Rectal smooth muscle tissue (tissue), 1 donor: ENCODE measurements at regions not wholly inside any gene's neighbourhood (a gene's known extent, or its start where the extent isn't known, plus 50 kb on each side); places are given as distances from the start of the nearest gene placed in this dataset.

Source experiments
- H3K27ac ChIP-seq: one replicate; pipeline ENCODE4 v1.7.0; 2013; ENCODE audit warnings: low read depth, low read length, inconsistent platforms
- H3K27me3 ChIP-seq: one replicate; pipeline ENCODE4 v1.7.0; 2013; ENCODE audit warnings: low read length; ENCODE audit not compliant: control insufficient read depth, insufficient read depth
- H3K36me3 ChIP-seq: one replicate; pipeline ENCODE4 v1.7.0; 2013; ENCODE audit warnings: low read length; ENCODE audit not compliant: control insufficient read depth, insufficient read depth
- H3K4me1 ChIP-seq: one replicate; pipeline ENCODE4 v1.7.0; 2013; ENCODE audit warnings: low read length; ENCODE audit not compliant: control insufficient read depth, insufficient read depth
- H3K4me3 ChIP-seq: one replicate; pipeline ENCODE4 v1.7.0; 2013; ENCODE audit warnings: low read length
- H3K9ac ChIP-seq: one replicate; pipeline ENCODE4 v1.7.0; 2013; ENCODE audit warnings: low read length

DNA sequence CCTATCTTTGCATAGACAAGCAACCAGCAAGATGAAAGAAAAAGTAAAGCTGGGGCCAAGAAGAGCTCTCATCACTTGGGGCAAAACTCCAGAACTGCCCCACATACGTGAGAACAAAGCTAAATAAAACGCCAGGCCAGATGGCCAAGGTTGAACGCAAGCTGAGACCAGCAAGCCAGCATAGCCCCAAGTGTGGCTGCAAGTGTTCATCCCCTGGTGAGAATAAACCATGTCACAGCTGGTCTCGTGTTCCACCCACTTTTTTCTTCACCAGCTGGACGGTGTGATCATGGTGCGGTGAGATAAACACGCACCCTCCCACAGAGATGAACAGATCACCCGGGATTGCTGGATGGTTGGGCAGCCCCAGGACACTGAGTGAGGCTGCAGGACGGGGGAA lies 109.6 kb upstream of the CACNA1A start:
- Histone ChIP-seq H3K4me1 (no peaks in the 10 kb centered on the region), H3K27ac (no peak overlapping the region), H3K27me3 (no peaks in the 10 kb centered on the region), H3K4me3 (no peak overlapping the region), H3K36me3 (no peaks in the 10 kb centered on the region), H3K9ac (no peak overlapping the region)

DNA sequence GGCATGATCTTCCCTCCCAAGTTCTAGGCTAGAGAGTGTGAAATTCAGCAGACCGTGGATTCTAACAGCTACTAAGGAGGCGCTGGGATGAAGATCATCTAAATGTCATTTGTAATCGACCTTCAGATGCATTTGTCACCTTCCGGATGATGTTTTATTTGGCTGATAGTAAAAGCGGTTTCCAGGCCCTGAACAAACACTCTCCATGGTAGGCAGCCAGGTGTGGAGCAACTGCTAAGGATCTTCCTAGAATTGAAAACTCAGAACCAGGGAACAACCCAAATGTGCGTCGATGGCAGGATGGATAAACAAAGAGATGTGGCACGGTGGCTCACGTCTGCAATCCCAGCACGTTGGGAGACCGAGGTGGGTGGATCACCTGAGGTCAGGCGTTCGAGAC lies 107.2 kb upstream of the CACNA1A start:
- Histone ChIP-seq H3K4me3 (no peak overlapping the region), H3K27me3 (no peaks in the 10 kb centered on the region), H3K4me1 (no peaks in the 10 kb centered on the region), H3K9ac (no peak overlapping the region), H3K27ac (no peak overlapping the region), H3K36me3 (no peaks in the 10 kb centered on the region)

DNA sequence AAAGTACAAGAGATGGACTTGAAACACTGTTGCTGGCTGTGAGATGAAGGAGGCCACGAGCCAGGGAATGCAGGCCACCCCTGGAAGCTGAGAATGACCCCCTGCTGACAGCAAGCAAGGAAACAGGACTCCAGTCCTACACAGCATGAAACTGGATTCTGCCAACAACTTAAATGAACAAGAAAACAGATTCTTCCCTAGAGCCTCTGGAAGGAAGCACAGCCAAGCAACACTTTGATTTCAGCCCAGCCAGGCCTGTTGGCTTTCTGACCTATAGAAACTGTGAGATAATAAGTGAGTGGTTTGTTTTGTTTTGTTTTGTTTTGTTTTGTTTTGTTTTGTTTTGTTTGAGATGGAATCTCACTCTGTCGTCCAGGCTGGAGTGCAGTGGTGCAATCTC lies 105.3 kb upstream of the CACNA1A start:
- Histone ChIP-seq H3K9ac (no peak overlapping the region), H3K36me3 (no peaks in the 10 kb centered on the region), H3K4me1 (no peaks in the 10 kb centered on the region), H3K27me3 (no peaks in the 10 kb centered on the region), H3K4me3 (no peak overlapping the region), H3K27ac (no peak overlapping the region)

DNA sequence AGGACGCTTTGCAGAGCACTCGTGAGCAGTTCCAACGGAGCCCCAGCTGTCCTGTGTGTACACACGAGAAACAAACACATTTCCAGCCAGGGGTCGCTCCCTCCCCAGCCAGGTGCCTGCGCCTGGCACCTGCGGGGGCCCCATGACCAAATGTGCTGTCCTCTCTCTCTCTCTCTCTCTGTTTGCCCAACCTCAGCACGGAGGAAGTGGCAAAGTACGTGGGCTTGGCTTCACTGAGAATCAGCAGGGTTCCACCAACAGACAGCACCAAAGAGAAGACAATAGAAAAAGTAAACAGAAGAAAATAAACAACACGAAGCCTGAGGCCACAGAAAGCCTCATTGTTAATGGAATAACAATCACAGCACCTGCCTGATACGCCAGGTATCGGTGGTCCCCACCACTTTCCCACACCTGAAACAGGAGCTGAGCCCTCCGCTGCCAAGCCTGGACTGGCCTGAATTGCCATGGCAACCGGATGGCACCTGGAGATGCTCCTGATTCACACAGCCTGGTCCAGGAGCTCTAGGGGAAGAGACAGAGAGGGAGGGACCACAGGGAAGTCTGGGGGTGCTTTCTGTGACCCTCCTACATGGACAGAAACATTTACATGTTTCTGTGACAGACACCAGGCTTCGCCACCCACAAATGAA lies 103.9 kb upstream of the CACNA1A start:
- no peaks in the 10 kb centered on the region for H3K4me1 ChIP-seq
- peak overlapping the region; percentile 8 for H3K4me3 ChIP-seq
- H3K27me3 ChIP-seq = no peaks in the 10 kb centered on the region
- H3K27ac ChIP-seq = no peak overlapping the region
- H3K36me3 ChIP-seq = no peaks in the 10 kb centered on the region
- H3K9ac ChIP-seq = no peak overlapping the region

DNA sequence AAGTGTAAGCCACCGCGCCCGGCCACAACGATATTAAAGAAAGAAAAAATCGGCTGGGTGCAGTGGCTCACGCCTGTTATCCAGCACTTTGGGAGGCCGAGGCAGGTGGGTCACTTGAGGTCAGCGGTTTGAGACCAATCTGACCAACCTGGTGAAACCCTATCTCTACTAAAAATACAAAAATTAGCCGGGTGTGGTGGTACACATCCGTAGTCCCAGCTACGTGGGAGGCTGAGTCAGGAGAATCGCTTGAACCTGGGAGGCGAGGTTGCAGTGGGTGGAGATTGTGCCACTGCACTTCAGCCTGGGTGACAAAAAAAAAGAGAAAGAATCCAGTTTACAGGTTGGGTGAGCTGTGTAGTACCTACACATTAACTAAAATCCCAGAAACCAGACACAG lies 99.9 kb upstream of the CACNA1A start:
- Histone ChIP-seq H3K36me3 (no peaks in the 10 kb centered on the region), H3K4me1 (no peaks in the 10 kb centered on the region), H3K4me3 (no peak overlapping the region), H3K9ac (no peak overlapping the region), H3K27ac (no peak overlapping the region), H3K27me3 (no peaks in the 10 kb centered on the region)

DNA sequence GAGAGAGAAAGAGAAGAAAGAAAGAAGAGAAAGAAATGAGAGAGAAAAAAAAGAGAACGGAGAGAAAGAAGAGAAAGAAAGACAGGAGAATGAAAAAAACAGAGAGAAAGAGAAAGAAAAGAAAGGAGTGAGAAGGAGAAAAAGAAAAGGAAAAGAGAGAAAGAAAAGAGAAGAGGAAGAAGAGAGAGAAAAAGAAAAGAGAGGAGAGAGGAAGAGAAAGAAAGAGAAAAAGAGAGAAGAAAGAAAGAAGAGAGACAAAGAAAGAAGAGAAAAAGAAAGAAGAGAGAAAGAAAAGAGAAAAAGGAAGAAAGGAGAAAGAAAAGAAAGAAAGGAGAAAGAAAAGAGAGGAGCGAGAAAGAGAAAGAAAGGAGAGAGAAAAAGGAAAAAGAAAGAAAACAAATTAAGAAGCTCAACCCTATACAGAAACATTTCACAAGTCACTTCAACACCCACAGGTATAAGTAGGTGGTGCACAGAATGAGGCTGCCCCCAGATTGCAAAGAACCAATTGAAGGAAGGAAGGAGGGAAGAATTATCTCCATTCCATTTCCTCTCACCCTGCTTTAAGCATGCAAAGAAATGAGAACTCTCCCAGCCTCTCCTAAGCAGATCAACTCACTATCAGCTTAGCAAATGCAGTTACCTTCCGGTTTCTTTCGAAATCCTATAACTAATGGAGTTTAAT lies 98.8 kb upstream of the CACNA1A start:
- Histone ChIP-seq H3K9ac (no peak overlapping the region), H3K4me1 (no peaks in the 10 kb centered on the region), H3K36me3 (no peaks in the 10 kb centered on the region), H3K27ac (no peak overlapping the region), H3K27me3 (no peaks in the 10 kb centered on the region), H3K4me3 (no peak overlapping the region)

DNA sequence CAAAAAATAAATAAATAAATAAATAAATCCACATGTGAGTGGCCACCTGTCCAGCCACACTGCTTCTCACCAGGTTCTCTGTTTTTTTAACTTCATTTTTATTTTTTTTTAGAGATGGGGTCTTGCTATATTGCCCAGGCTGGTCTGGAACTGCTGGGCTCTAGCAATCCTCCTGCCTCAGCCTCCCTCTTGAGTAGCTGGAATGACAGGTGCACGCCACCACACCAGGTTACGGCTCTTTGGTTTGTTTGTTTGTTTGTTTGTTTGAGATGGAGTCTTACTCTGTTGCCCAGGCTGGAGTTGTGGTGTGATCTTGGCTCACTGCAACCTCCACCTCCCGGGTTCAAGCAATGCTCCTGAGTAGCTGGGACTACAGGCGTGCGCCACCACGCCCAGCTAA lies 94.5 kb upstream of the CACNA1A start:
- no peak overlapping the region for H3K4me3 ChIP-seq
- no peaks in the 10 kb centered on the region for H3K4me1 ChIP-seq
- no peak overlapping the region for H3K9ac ChIP-seq
- no peaks in the 10 kb centered on the region for H3K36me3 ChIP-seq
- H3K27me3 ChIP-seq = no peaks in the 10 kb centered on the region
- no peak overlapping the region for H3K27ac ChIP-seq

DNA sequence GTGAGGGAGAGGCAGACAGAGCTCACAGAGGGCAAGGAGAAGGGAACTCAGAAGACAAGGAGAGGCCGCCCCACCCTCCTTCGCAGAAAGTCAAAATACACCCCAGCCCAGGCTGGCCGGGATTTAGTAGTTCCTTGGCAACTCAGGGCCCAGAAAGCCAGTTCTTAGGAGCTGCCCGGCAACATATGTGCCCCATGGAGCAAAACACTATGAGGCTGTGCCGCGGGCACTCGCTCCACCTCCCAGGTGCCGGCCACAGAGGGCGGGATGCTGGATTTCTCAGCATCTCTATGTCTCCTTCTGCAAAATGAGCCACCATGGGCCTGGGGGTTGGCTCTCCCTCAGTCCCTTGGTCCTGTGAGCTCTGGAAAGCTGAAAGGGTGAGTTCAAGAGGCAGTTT lies 93.8 kb upstream of the CACNA1A start:
- Histone ChIP-seq H3K27me3 (no peaks in the 10 kb centered on the region), H3K4me3 (no peak overlapping the region), H3K27ac (no peak overlapping the region), H3K9ac (no peak overlapping the region), H3K36me3 (no peaks in the 10 kb centered on the region), H3K4me1 (no peaks in the 10 kb centered on the region)

DNA sequence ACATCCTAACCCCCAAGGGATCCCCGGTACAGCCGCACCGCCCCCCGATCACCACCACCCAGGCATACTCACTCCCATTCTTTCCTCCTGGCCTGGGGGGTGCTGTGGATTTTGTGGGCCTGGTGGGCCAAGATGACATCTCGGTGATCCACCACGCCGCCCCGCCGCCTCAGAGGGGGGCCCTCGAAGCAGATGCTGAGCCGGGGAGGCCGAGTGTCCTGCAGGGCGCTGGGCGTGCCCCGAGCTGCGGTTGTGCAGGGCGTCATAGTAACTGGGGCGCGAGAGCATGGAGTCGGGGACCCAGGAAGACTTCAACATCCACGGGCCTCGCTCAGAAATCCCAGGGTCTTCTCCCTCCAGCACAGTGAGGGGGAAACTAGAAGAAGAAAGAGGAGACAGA lies 93.4 kb upstream of the CACNA1A start:
- Histone ChIP-seq H3K27me3 (no peaks in the 10 kb centered on the region), H3K27ac (no peak overlapping the region), H3K36me3 (no peaks in the 10 kb centered on the region), H3K4me1 (no peaks in the 10 kb centered on the region), H3K9ac (no peak overlapping the region), H3K4me3 (no peak overlapping the region)

DNA sequence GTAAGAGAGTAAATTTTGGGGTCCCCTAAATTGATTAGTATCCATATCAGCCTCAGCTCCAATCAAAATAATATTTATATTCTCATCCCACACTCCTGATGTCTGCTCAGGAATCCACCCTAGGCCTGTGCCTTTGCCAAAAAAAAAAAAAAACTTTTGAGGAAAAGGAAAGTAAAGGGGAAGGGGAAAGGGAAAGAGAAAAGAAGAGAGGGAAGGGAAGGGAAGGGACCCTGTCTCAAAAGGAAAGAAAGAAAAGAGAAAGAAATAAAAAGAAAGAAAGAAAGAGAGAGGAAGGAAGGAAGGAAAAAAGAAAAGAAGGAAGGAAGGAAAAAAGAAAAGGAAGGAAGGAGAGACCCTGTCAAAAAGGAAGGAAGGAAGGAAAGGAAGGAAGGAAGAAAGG lies 91.8 kb upstream of the CACNA1A start:
- Histone ChIP-seq H3K9ac (no peak overlapping the region), H3K27me3 (no peaks in the 10 kb centered on the region), H3K36me3 (no peaks in the 10 kb centered on the region), H3K27ac (no peak overlapping the region), H3K4me1 (no peaks in the 10 kb centered on the region), H3K4me3 (no peak overlapping the region)

DNA sequence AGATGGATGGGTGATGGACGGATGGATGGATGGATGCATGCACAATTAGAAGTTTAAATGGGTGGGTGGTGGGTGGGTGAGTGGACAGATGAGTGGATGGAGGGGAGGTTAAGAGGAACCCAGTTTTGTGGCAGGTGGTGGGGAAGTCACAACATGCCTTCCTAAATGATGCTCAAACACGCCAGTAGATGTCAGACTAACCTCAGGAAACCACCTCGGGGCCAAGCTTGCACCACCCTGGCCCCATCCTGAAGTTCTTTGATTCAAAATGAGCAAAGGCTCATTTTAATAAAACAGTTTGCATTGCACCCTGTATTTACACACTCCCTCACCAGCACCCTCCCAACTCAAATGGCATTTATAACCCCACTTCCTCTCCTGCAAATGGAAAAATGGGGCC lies 91.4 kb upstream of the CACNA1A start:
- Histone ChIP-seq H3K4me3 (no peak overlapping the region), H3K9ac (no peak overlapping the region), H3K27ac (no peak overlapping the region), H3K27me3 (no peaks in the 10 kb centered on the region), H3K4me1 (no peaks in the 10 kb centered on the region), H3K36me3 (no peaks in the 10 kb centered on the region)

DNA sequence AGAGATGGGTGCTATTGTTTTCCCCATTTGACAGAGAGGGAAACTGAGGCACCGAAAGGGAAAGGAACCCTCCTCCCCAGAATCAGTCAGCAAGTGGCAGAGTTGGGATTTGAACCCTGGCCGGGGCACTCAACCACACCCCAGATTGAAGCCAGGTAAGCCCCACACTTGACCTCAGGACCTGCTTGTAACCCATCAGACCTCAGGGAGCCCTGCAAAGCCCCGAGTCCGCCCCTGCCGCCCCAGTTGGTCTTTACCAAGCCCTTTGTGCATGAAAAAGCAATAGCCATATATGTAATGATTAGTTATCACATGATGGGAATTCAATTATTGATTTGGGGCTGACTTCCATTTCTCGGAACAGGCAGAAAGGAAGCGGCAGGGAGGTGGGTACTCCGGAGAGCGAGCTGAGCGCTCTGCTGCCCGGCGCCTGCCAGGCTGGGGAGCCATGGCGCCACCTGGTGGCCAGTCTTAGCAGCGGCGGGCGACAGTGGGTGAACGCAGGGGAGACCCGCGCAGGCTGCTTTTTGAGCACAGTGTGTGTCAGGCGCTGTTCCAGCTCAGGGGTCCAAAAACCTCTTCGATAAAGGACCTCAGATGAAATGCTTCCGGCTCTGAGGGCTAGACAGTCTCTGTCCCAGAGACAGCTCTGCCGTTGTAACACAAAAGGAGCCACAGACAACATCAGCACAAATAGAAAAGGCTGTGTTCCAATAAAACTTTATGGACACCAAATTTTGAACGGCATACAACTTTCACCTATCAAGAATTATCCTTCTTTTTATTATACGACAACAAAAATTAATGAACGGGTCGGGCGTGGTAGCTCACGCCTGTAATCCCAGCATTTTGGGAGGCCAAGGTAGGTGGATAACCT lies 82.9 kb upstream of the CACNA1A start:
- no peak overlapping the region for H3K27ac ChIP-seq
- H3K36me3 ChIP-seq = no peaks in the 10 kb centered on the region
- no peak overlapping the region for H3K9ac ChIP-seq
- no peaks in the 10 kb centered on the region for H3K4me1 ChIP-seq
- no peak overlapping the region for H3K4me3 ChIP-seq
- H3K27me3 ChIP-seq = peaks cover 2% of the 10 kb centered on the region
